ENCODE measurements at regions not wholly inside any gene's neighbourhood (a gene's known extent, or its start where the extent isn't known, plus 50 kb on each side); places are given as distances from the start of the nearest gene placed in this dataset.
A peak's percentile ranks its signal among the peaks of the same experiment; 100 is the strongest.

DNA sequence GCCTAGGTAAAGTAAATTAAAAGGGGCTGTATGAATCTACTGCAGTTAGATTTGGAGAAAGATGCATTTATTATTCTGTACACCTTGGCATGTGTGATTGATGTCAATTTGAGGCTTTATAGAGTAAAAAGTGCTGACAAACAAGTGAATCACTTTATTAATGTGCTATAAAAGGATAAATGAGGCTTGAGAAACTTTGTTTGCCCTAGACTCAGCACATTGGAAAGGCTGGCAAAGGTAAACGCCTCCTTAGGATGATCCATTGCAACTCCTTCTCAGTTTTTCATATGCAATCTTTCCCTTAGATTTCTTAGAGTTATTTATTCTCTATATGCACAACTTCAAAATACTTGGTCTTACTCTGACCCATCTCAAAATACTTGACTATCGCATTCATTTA is 369.0 kb downstream of the HINT1 start:
- Histone ChIP-seq H3K4me1 (ENCODE audit: low read depth) (no peaks in the 10 kb centered on the region), H3K36me3 (ENCODE audit: low read depth) (no peaks in the 10 kb centered on the region), H3K9me3 (no peaks in the 10 kb centered on the region), H3K4me3 (no peak overlapping the region)
- intact Hi-C loops (cut with DNase I, micrococcal nuclease), result no loop called here
- TF ChIP-seq, protein P1, sequence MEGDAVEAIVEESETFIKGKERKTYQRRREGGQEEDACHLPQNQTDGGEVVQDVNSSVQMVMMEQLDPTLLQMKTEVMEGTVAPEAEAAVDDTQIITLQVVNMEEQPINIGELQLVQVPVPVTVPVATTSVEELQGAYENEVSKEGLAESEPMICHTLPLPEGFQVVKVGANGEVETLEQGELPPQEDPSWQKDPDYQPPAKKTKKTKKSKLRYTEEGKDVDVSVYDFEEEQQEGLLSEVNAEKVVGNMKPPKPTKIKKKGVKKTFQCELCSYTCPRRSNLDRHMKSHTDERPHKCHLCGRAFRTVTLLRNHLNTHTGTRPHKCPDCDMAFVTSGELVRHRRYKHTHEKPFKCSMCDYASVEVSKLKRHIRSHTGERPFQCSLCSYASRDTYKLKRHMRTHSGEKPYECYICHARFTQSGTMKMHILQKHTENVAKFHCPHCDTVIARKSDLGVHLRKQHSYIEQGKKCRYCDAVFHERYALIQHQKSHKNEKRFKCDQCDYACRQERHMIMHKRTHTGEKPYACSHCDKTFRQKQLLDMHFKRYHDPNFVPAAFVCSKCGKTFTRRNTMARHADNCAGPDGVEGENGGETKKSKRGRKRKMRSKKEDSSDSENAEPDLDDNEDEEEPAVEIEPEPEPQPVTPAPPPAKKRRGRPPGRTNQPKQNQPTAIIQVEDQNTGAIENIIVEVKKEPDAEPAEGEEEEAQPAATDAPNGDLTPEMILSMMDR (IDR thresholded peaks at IDR 0.05), result no peak
- DNase-seq, result no peak
- ATAC-seq, result no peak

DNA sequence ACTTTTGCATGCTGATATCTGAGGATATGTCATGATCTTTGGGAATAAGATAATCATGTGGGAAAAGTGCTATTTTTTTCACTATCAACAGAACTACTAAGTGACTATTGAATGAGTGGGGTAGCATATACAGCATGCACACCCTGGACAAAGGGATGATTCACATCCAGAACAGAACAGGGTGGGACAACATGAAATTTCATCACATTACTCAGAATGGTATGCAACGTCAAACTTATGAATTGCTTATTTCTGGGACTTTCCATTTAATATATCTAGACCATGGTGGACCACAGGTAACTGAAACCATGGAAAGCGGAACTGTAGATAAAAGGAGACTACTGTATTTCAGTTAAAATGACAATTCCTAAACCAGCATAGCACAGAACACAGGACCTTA is 370.0 kb downstream of the HINT1 start:
- intact Hi-C loops (cut with DNase I, micrococcal nuclease), result no loop called here
- TF ChIP-seq, protein P1 (IDR thresholded peaks at IDR 0.05), result no peak
- H3K4me1 ChIP-seq (ENCODE audit: low read depth), result no peaks in the 10 kb centered on the region

DNA sequence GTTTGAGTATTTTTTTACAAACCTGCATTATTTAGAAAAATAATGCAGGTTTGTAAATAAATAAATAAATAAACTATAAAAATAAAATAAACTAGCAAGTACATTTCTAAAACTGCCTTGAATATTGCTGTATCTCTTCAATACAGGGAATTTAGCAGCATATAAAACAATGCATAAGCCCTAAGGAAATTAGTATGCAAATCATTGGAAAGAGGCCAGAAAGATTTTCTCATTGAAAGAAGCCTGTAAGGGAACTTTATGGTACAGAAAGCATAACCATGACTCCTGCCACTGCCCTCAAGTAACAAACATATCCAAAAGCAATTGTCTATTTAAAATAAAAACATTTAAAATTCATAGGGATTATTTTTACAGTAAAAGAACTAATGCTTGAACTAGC is 387.3 kb downstream of the HINT1 start:
- H3K4me3 ChIP-seq, result no peak overlapping the region
- H3K36me3 ChIP-seq (ENCODE audit: low read depth), result no peaks in the 10 kb centered on the region
- DNase-seq (no peak), ATAC-seq (no peak)
- TF ChIP-seq, protein P1 (IDR thresholded peaks at IDR 0.05), result no peak
- H3K9me3 ChIP-seq, result no peaks in the 10 kb centered on the region
- intact Hi-C loops (cut with DNase I, micrococcal nuclease), result no loop called here
- no peaks in the 10 kb centered on the region for H3K4me1 ChIP-seq (ENCODE audit: low read depth)

More for the DNA sequence above, 370.0 kb downstream of the HINT1 start:
- ATAC-seq, result no peak
- no peaks in the 10 kb centered on the region for H3K9me3 ChIP-seq
- no peak for DNase-seq
- no peaks in the 10 kb centered on the region for H3K36me3 ChIP-seq (ENCODE audit: low read depth)
- H3K4me3 ChIP-seq, result no peak overlapping the region

DNA sequence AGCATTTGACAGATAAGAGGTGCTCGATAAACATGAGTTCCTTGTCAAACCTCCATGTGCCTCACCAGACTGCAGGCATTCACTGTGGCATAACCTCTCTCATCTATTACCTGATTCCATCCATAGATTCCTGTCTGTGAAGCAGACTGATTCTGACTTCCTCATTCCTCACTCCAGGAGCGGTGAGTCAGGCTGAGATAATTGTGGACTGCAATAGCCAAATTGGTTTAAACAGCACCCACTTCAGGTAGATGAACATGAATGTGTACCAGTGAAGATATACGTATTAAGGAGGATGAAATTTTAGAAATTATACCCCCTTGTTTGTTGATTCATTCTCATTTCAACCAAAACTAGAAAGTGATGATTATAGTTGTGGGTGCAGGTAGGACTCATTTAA is 391.2 kb downstream of the HINT1 start:
- Histone ChIP-seq H3K9me3 (no peaks in the 10 kb centered on the region), H3K36me3 (ENCODE audit: low read depth) (no peaks in the 10 kb centered on the region), H3K4me3 (no peak overlapping the region), H3K4me1 (ENCODE audit: low read depth) (no peaks in the 10 kb centered on the region)
- intact Hi-C loops (cut with DNase I, micrococcal nuclease), result no loop called here
- TF ChIP-seq, protein P1 (IDR thresholded peaks at IDR 0.05), result no peak
- DNase-seq (no peak), ATAC-seq (peak; percentile 31)

DNA sequence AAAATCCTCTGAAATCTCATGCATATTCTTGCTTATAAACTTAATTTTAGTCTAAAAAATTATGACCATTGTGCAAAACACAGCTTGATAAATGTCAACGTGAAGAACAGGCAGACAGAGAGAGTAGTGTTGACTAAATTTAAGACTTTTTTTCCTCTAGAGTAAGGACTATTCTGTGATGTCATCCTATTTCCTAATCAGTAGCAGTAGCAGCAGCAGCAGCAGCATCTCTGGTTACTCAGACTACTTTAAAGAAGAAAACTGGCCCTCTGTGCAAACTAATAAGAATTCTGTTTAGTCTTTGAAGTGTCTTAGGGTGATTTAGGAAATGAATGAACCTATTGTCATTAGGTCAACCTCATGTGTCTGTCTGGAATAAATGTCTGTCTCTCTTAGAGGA is 403.0 kb downstream of the HINT1 start:
- DNase-seq (no peak), ATAC-seq (no peak)
- Histone ChIP-seq H3K36me3 (ENCODE audit: low read depth) (no peaks in the 10 kb centered on the region), H3K9me3 (no peaks in the 10 kb centered on the region), H3K4me1 (ENCODE audit: low read depth) (no peaks in the 10 kb centered on the region), H3K4me3 (no peak overlapping the region)
- TF ChIP-seq, protein P1 (IDR thresholded peaks at IDR 0.05), result no peak
- intact Hi-C loops (cut with DNase I, micrococcal nuclease), result no loop called here

DNA sequence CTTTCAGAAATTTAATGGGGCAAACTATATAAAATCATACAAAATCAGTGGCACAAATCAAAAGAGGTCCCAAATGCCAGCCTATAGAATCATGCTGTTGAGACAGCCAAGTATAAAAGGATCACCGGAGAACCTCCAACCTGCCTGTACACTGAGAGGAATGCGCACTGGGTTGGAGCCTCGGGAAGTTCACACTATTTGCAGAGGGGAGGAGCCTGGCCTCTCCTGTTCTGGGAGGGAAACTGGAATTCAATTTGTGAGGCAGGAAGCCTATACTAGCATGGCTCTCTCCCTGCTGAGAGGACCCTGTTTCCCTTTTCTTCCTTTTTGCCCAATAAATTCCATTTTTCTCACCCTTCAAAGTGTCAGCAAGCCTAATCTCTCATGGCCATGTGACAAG is 406.0 kb downstream of the HINT1 start:
- Histone ChIP-seq H3K4me1 (ENCODE audit: low read depth) (no peaks in the 10 kb centered on the region), H3K4me3 (no peak overlapping the region), H3K36me3 (ENCODE audit: low read depth) (no peaks in the 10 kb centered on the region), H3K9me3 (no peaks in the 10 kb centered on the region)
- ATAC-seq (no peak), DNase-seq (no peak)
- TF ChIP-seq, protein P1 (IDR thresholded peaks at IDR 0.05), result no peak
- intact Hi-C loops (cut with DNase I, micrococcal nuclease), result no loop called here
